ENCODE measurements at regions not wholly inside any gene's neighbourhood (a gene's known extent, or its start where the extent isn't known, plus 50 kb on each side); places are given as distances from the start of the nearest gene placed in this dataset.

- H3K9me3 ChIP-seq (ENCODE audit: insufficient read depth, low read depth, low read length), result no peaks in the 10 kb centered on the region
These were observed 76.7 kb upstream of the SEPTIN5 start for GRCh38 chr22:19637408-19638281.

GRCh38 chr22:19638282-19639015, 75.9 kb upstream of the SEPTIN5 start:
- Histone ChIP-seq H3K27me3 (ENCODE audit: insufficient read depth, low read length) (peaks cover 3% of the 10 kb centered on the region; the same call in 1 of the 2 replicates), H3K27ac (ENCODE audit: low read depth, low read length) (no peak overlapping the region), H3K9me3 (ENCODE audit: insufficient read depth, low read depth, low read length) (no peaks in the 10 kb centered on the region), H3K4me3 (ENCODE audit: low read length) (no peak overlapping the region), H3K36me3 (ENCODE audit: insufficient read depth, low read length) (no peaks in the 10 kb centered on the region), H3K9ac (ENCODE audit: low read depth, low read length) (no peak overlapping the region), H3K4me1 (ENCODE audit: insufficient read depth, low read length) (no peaks in the 10 kb centered on the region)
- 91% methylated on average over 8 of the region's 8 CpGs for WGBS

More at GRCh38 chr22:19637408-19638281, 76.7 kb upstream of the SEPTIN5 start:
- H3K36me3 ChIP-seq (ENCODE audit: insufficient read depth, low read length), result no peaks in the 10 kb centered on the region
- H3K9ac ChIP-seq (ENCODE audit: low read depth, low read length), result no peak overlapping the region
- peaks cover 3% of the 10 kb centered on the region; the same call in 1 of the 2 replicates for H3K27me3 ChIP-seq (ENCODE audit: insufficient read depth, low read length)
- H3K4me1 ChIP-seq (ENCODE audit: insufficient read depth, low read length), result no peaks in the 10 kb centered on the region
- no peak overlapping the region for H3K27ac ChIP-seq (ENCODE audit: low read depth, low read length)
- 90% methylated on average over 15 of the region's 15 CpGs for WGBS
- no peak overlapping the region for H3K4me3 ChIP-seq (ENCODE audit: low read length)

- H3K9me3 ChIP-seq (ENCODE audit: insufficient read depth, low read depth, low read length), result no peaks in the 10 kb centered on the region
- H3K4me1 ChIP-seq (ENCODE audit: insufficient read depth, low read length), result no peaks in the 10 kb centered on the region
- H3K36me3 ChIP-seq (ENCODE audit: insufficient read depth, low read length), result no peaks in the 10 kb centered on the region
- 88% methylated on average over 12 of the region's 13 CpGs for WGBS
- no peak overlapping the region for H3K9ac ChIP-seq (ENCODE audit: low read depth, low read length)
- peaks cover 3% of the 10 kb centered on the region; the same call in 1 of the 2 replicates for H3K27me3 ChIP-seq (ENCODE audit: insufficient read depth, low read length)
- H3K27ac ChIP-seq (ENCODE audit: low read depth, low read length), result no peak overlapping the region
- H3K4me3 ChIP-seq (ENCODE audit: low read length), result no peak overlapping the region
These were observed 74.6 kb upstream of the SEPTIN5 start for GRCh38 chr22:19639610-19640135.

GRCh38 chr22:19640306-19640705, 74.0 kb upstream of the SEPTIN5 start:
- Histone ChIP-seq H3K9ac (ENCODE audit: low read depth, low read length) (no peak overlapping the region), H3K9me3 (ENCODE audit: insufficient read depth, low read depth, low read length) (no peaks in the 10 kb centered on the region), H3K36me3 (ENCODE audit: insufficient read depth, low read length) (no peaks in the 10 kb centered on the region), H3K27me3 (ENCODE audit: insufficient read depth, low read length) (peaks cover 3% of the 10 kb centered on the region; the same call in 1 of the 2 replicates), H3K4me3 (ENCODE audit: low read length) (no peak overlapping the region), H3K4me1 (ENCODE audit: insufficient read depth, low read length) (no peaks in the 10 kb centered on the region), H3K27ac (ENCODE audit: low read depth, low read length) (no peak overlapping the region)
- 90% methylated on average over 4 of the region's 4 CpGs for WGBS

GRCh38 chr22:19641254-19641982, 72.9 kb upstream of the SEPTIN5 start:
- no peaks in the 10 kb centered on the region for H3K4me1 ChIP-seq (ENCODE audit: insufficient read depth, low read length)
- no peaks in the 10 kb centered on the region for H3K36me3 ChIP-seq (ENCODE audit: insufficient read depth, low read length)
- H3K4me3 ChIP-seq (ENCODE audit: low read length), result peak overlapping the region; percentile 42
- peaks cover 3% of the 10 kb centered on the region; the same call in 1 of the 2 replicates for H3K27me3 ChIP-seq (ENCODE audit: insufficient read depth, low read length)
- WGBS, result 39% methylated on average over 25 of the region's 25 CpGs
- no peak overlapping the region for H3K27ac ChIP-seq (ENCODE audit: low read depth, low read length)
- H3K9me3 ChIP-seq (ENCODE audit: insufficient read depth, low read depth, low read length), result no peaks in the 10 kb centered on the region
- no peak overlapping the region for H3K9ac ChIP-seq (ENCODE audit: low read depth, low read length)

- Histone ChIP-seq H3K36me3 (ENCODE audit: insufficient read depth, low read length) (no peaks in the 10 kb centered on the region), H3K27ac (ENCODE audit: low read depth, low read length) (no peak overlapping the region), H3K4me3 (ENCODE audit: low read length) (no peak overlapping the region), H3K9me3 (ENCODE audit: insufficient read depth, low read depth, low read length) (no peaks in the 10 kb centered on the region), H3K9ac (ENCODE audit: low read depth, low read length) (no peak overlapping the region), H3K27me3 (ENCODE audit: insufficient read depth, low read length) (peaks cover 3% of the 10 kb centered on the region; the same call in 1 of the 2 replicates), H3K4me1 (ENCODE audit: insufficient read depth, low read length) (no peaks in the 10 kb centered on the region)
- WGBS, result 90% methylated on average over 18 of the region's 18 CpGs
These were observed 72.3 kb upstream of the SEPTIN5 start for GRCh38 chr22:19641983-19642451.

GRCh38 chr22:19643448-19644313, 70.6 kb upstream of the SEPTIN5 start:
- Histone ChIP-seq H3K9ac (ENCODE audit: low read depth, low read length) (no peak overlapping the region), H3K4me1 (ENCODE audit: insufficient read depth, low read length) (no peaks in the 10 kb centered on the region), H3K27me3 (ENCODE audit: insufficient read depth, low read length) (peaks cover 3% of the 10 kb centered on the region; the same call in 1 of the 2 replicates), H3K36me3 (ENCODE audit: insufficient read depth, low read length) (no peaks in the 10 kb centered on the region), H3K4me3 (ENCODE audit: low read length) (no peak overlapping the region), H3K27ac (ENCODE audit: low read depth, low read length) (no peak overlapping the region), H3K9me3 (ENCODE audit: insufficient read depth, low read depth, low read length) (peaks cover 8% of the 10 kb centered on the region)
- WGBS, result 91% methylated on average over 13 of the region's 13 CpGs

GRCh38 chr22:19644314-19645223, 69.7 kb upstream of the SEPTIN5 start:
- Histone ChIP-seq H3K9ac (ENCODE audit: low read depth, low read length) (no peak overlapping the region), H3K36me3 (ENCODE audit: insufficient read depth, low read length) (no peaks in the 10 kb centered on the region), H3K9me3 (ENCODE audit: insufficient read depth, low read depth, low read length) (peaks cover 16% of the 10 kb centered on the region), H3K4me3 (ENCODE audit: low read length) (no peak overlapping the region), H3K27ac (ENCODE audit: low read depth, low read length) (no peak overlapping the region), H3K27me3 (ENCODE audit: insufficient read depth, low read length) (peaks cover 3% of the 10 kb centered on the region; the same call in 1 of the 2 replicates), H3K4me1 (ENCODE audit: insufficient read depth, low read length) (no peaks in the 10 kb centered on the region)
- 82% methylated on average over 12 of the region's 12 CpGs for WGBS

DNA sequence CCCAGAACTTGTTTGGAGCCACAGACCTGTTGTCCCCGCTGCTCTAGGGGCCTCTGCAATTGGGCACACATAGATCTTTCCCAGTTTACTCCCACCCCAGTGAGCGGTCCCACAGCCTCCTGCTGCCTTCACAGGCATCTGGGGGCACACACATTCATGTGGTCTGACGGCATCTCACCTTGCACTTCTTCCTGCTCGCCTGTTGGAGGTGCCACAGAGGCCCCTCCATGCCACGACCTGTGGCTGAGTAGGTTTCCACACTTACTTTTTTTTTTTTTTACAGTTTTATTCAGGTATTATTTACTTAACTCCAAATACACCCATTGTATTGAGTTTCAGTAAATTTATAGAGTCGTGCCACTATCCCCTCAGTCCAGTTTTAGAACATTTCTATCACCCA, 68.9 kb upstream of the SEPTIN5 start:
- H3K36me3 ChIP-seq (ENCODE audit: insufficient read depth, low read length), result no peaks in the 10 kb centered on the region
- H3K27ac ChIP-seq (ENCODE audit: low read depth, low read length), result no peak overlapping the region
- H3K4me1 ChIP-seq (ENCODE audit: insufficient read depth, low read length), result no peaks in the 10 kb centered on the region
- no peak overlapping the region for H3K9ac ChIP-seq (ENCODE audit: low read depth, low read length)
- H3K4me3 ChIP-seq (ENCODE audit: low read length), result no peak overlapping the region
- peaks cover 16% of the 10 kb centered on the region for H3K9me3 ChIP-seq (ENCODE audit: insufficient read depth, low read depth, low read length)
- 86% methylated on average over 6 of the region's 6 CpGs for WGBS
- H3K27me3 ChIP-seq (ENCODE audit: insufficient read depth, low read length), result peaks cover 3% of the 10 kb centered on the region; the same call in 1 of the 2 replicates
